Amniotic stem cell (primary cell): ENCODE measurements at regions not wholly inside any gene's neighbourhood (a gene's known extent, or its start where the extent isn't known, plus 50 kb on each side); places are given as distances from the start of the nearest gene placed in this dataset.

Experiments
- DNase-seq: peaks from one replicate; lab custom pipeline; 2025; lab: John Stamatoyannopoulos, UW

DNA sequence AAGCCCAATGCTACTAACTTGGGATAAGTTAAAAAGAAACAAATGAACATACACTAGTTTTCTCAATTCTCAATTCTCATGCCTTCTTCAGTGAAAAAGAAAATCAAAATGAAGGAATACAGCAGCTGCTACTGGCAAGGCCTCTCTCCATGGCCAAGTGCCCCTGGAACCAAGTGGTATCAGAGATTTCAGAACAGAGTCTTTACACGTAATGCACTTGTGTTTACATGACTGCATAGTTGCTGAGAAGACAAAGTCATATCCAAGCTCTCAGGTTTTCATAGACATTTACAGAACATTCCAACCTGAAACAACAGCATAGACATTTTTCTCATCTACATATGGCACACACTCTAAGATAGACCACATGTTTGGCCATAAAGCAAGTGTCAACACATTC is 789.9 kb downstream of the CBLN2 start:
- DNase-seq = no peak

DNA sequence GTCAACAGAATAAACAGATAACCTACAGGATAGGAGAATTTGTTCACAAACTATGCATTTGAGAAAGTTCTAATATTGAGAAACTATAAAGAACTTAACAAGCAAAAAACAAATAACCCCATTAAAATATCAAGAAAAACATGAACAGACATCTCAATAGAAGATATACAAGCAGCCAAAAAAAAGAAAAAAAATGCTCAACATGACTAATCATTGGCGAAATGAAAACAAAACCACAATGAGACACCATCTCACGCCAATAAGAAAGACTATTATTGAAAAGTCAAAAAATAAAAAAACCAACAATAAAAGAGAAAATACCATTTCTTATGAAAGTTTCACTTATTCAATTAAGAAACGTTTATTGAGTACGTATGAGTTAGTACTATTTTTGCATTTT is 800.5 kb downstream of the CBLN2 start:
- no peak for DNase-seq

- DNase-seq = no peak
These were observed 814.5 kb downstream of the CBLN2 start for GRCh38 chr18:71729611-71730010.

- DNase-seq = no peak
These were observed 816.2 kb downstream of the CBLN2 start for GRCh38 chr18:71727909-71728308.

GRCh38 chr18:71725256-71725655 is 818.9 kb downstream of the CBLN2 start:
- no peak for DNase-seq

- no peak for DNase-seq
These were observed 836.1 kb downstream of the CBLN2 start for GRCh38 chr18:71707985-71708500.

GRCh38 chr18:71707400-71707799 is 836.7 kb downstream of the CBLN2 start:
- DNase-seq = no peak

DNA sequence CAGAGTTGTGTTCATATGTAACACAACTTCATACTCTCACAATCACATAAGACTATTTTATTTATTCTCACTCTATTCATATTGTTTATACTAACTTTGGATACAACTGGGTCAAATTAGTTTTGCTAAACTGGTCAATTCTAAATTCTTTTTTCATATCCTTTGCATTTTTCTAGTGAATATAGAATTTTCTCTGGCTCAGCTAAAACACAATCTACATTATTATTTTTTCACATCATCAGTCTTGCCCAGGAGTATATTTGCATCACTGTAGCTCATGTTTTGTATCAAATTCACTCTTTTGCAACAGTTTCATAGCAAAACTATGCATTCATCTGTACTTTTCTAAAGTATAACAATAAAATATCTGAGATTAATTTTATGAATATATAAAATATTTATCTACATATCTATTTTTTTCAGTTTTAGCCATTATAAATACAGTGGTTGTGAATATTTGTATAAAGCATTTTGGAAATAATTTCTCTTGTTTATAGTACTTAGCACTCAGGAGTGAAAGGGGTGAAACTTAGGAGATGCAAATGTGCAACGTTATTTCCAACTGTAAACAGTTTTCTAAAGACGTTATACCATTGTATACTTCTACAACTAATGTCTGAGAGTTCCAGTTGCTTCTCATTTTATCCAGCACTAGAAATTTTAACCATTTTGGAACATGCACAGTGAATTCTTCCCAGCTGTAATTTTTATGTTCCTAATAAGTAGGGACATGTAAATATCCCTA is 854.6 kb downstream of the CBLN2 start:
- no peak for DNase-seq

DNA sequence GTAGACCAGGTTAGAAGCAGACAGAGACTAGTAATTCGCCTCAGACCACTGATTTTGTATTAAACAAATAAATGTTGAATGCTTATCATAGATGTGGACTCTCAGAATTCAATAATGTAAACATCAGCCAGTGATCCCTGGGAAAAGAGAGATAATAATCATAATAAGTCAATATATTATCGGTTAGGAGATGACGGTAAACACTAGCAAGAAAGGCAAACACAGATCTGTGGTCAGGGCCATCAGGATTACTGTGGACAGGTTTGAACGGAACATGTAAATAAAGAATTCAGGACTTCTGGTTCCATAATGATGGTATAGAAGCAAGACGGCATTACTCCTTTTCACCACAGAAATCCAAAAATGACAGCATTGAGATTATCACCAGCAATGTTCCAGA is 861.6 kb downstream of the CBLN2 start:
- DNase-seq = no peak

GRCh38 chr18:71678144-71678543 is 866.0 kb downstream of the CBLN2 start:
- DNase-seq = no peak

DNA sequence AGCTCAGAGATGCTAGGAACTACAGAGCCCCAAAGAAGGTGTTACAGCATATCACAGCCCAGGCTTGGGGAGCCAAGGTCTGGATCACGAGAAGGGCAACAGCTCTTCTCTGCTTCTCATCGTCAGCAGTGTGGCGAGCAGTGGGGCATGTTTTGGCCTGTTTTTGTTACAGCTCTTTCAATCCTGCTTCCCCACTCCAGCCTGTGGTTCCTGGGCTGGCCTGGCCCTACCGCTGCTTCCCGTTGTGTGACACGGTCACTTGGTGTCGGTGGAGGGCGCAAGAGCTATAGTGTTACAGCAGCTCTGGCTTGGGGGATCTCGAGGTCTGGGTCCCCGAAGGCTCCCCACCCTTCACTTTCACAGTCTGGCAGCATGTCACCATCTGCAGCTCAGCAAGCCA is 870.2 kb downstream of the CBLN2 start:
- DNase-seq = no peak

- no peak for DNase-seq
These were observed 870.6 kb downstream of the CBLN2 start for GRCh38 chr18:71673498-71673897.

DNA sequence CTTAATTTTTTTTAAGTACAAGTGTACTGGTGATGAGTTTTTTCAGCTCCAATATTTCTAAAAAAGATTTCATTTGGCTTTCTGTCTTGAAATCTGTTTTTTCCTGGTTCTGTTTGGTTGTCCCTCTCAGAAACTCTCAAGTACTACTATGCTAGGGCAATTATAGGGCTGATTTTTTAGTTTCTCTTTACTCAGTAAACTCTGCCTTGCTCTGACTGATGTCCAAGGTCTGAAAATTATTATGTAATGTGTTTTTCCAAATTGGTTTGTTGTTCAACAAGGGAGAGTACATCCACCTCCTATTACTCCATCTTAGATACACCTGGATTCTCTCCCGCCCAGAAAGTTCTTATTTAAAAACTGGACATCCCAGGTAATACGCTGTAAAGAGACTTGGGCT is 877.7 kb downstream of the CBLN2 start:
- no peak for DNase-seq

DNA sequence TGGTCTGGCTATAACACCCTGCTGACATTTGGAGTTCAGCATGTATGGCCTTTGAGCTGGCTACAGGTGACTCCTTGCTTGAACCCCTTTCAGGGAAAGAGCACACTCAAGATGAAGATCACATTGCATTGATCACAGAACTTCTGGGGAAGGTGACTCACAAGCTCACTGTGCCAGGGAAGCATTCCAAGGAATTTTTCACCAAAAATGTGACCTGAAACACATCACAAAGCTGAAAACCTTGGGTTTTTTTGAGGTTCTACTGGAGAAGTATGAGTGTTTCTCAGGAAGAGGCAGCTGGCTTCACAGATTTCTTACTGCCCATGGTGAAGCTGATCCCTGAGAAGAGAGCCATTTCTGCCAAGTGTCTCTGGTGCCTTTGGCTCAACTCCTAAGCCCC is 879.0 kb downstream of the CBLN2 start:
- DNase-seq = no peak

DNA sequence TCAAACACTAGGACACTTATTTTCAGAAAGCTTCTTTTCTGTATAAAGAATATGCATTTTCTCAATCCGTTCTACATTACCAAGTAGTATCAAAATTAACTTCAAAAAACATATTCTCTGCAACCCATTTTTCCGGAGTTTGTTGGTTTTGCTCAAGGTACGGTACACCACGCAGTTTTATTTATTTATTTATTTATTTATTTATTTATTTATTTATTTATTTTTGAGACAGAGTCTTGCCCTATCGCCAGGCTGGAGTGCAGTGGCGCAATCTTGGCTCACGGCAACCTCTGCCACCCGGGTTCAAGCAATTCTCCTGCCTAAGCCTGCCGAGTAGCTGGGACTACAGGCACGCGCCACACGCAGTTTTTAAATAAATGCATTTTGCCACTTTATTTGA is 900.3 kb downstream of the CBLN2 start:
- DNase-seq = no peak

DNA sequence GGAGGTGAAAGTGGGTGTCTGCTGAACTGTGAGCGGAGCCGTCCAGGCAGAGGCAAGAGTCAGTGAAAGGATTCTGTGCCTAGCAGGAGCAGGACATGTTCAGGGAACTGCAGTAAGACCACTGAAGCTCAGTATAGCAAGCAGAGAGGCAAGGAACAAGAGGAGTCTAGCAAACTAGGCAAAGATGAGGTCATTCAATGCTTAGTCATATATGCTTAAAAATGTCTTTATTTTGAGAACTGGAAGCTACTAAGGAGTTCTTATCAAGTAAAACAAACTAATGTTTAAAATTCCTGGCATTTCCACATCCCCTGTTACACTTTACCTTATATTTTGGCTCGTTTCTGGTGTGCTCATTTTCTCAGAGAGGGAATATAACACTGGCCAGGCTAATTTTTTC is 913.4 kb downstream of the CBLN2 start:
- no peak for DNase-seq

GRCh38 chr18:71625556-71626090 is 918.5 kb downstream of the CBLN2 start:
- no peak for DNase-seq

DNA sequence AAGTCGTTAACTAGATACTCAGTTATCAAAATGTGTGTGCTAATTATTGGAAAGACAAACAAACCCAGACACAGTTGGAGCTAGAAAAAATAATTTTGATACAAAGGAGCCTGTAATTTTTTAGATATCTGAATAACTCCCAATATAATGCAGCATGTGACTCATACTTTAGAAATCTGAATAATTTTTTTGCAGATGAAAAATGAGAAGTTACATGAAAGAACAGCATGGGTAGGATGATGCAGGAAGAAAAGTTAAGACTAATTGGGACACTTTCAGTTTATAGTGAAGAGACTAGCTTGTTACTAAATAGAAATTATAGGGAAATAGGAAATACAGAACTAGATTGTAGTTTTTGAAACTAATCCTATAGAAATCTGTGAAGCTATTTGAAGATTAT is 945.8 kb downstream of the CBLN2 start:
- no peak for DNase-seq

DNA sequence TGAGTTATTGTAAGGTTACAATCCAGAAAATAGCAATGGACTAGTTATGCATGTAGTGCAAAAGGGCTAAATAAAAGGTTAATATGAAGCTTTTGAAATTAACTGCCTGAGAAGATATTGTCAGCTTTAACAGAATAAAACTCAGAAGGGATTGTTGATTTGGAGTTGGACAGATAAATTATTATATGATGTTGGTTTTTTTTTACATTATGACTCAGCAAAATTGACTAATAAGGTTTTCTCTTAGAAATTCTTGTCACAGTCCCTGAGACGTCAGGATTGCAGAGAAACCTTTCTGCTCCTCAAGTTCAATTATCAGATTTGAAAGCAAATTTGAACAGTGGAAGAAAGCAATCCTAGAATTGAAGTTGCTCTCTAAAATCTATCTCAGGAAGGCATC is 946.9 kb downstream of the CBLN2 start:
- DNase-seq = no peak

DNA sequence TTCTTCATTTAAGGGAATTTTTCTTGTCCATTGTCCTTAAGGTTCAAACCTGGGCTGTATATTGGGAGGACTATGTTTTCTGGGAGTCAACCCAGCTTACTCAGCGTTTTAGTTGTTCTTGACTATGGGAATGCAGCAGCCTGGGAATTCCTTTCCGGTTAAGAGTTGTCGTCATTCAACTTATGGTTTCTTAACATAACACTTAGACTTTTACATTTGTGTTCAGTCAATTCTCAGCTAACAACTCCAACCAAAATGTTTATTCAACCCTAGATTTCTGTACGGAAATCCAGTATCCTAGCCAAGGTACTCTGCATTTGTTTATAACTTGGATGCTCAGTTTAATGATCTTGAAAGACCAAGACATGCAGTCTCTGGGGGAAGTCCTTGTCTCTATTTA is 960.9 kb downstream of the CBLN2 start:
- no peak for DNase-seq

- DNase-seq = no peak
These were observed 989.5 kb downstream of the CBLN2 start for GRCh38 chr18:71554686-71555085.

DNA sequence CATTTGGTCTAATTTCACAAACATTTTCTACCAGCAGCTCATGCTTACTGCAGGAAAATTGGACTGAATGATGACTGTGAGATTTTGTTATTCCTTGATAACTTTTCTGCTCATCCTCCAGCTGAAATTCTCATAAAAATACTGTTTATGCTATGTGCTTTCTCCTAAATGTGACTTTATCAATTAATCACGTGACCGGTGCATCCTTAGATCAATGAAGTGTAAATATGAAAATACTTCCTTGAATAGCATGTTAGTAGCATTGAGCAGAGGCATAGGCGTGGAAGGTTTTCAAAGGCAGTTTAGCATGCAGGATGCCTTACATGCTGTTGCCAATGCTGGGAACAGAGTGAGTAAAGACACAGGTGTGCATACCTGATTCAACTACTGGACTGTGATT is 1002.5 kb downstream of the CBLN2 start:
- no peak for DNase-seq

DNA sequence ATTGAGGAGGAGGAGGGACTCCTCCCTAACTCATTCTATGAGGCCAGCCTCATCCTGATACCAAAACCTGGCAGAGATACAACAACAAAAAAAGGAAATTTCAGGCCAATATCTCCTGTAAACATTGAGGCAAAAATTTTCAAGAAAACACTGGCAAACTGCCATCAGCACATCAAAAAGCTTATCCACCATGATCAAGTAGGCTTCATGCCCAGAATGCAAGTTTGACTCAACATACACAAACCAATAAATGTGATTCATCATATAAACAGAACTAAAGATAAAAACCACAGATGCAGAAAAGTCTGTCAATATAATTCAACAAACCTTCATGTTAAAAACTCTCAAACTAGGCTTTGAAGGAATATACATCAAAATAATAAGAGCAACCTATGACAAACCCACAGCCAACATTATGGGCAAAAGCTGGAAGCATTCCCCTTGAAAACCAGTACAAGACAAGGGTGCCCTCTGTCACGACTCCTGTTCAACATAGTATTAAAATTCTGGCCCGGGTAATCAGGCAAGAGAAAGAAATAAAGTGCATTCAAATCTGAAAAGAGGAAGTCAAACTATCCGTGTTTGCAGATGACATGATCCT is 1014.3 kb downstream of the CBLN2 start:
- DNase-seq = no peak
